GM18507 (cell line): ENCODE measurements at regions not wholly inside any gene's neighbourhood (a gene's known extent, or its start where the extent isn't known, plus 50 kb on each side); places are given as distances from the start of the nearest gene placed in this dataset.
"Not testable (repeated sequence)": the region's sequence is repeated elsewhere in the genome, so short reads cannot be mapped to it uniquely, and the experiment has no call there.

ENCODE experiments used
- DNase-seq: peaks from one replicate; pipeline ENCODE4 v3.0.0; 2011; ENCODE audit warnings: low read depth; ENCODE audit not compliant: insufficient read length; ENCODE audit errors: extremely low spot score
- FAIRE-seq: peaks from 2 replicates; lab custom pipeline; 2011; peaks lifted over from hg19 to GRCh38; lab: Jason Lieb, UNC

- FAIRE-seq (no peak), DNase-seq (no peak)
Measured at GRCh38 chrX:1884446-1884845, 269.6 kb downstream of the ASMT start.

GRCh38 chrX:1885116-1885515 lies 270.3 kb downstream of the ASMT start:
- DNase-seq, result no peak
- no peak for FAIRE-seq

- DNase-seq, FAIRE-seq: not testable (repeated sequence)
Measured at GRCh38 chrX:1888305-1888704, 273.4 kb downstream of the ASMT start.

- DNase-seq (no peak), FAIRE-seq (no peak)
Measured at GRCh38 chrX:1894026-1894294, 279.1 kb downstream of the ASMT start.

GRCh38 chrX:1894740-1895139 lies 279.9 kb downstream of the ASMT start:
- DNase-seq, result no peak
- FAIRE-seq, result no peak

DNA sequence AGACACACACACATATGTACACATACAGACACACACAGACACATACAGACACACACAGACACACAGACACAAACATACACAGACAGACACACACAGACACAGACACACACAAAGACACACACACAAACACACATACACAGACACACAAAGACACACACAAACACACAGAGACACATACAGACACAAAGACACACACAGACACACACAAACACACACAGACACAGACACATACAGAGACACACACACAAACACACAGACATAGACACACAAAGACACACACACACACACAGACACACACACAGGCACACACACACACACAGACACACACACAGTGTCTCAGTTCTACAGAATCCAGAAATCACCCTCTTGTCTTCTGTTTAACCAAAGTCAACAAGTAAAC lies 280.7 kb downstream of the ASMT start:
- FAIRE-seq (no peak), DNase-seq (no peak)

DNA sequence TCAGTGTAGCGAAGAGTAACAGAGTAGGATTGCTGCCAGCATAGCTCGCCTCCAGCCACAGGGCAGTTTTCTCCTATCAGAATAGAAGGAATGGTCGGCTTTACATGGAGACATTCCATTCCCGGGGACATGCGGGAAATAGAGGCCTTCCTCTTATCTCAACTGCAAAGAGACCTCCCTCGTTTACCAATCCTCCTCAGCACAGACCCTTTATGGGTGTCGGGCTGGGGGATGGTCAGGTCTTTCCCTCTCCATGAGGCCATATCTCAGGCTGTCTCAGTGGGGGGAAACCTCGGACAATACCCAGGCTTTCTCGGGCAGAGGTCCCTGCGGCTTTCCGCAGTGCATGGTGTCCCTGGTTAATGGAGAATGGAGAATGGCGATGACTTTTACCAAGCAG lies 285.0 kb downstream of the ASMT start:
- DNase-seq (no peak), FAIRE-seq (no peak)

- DNase-seq (no peak), FAIRE-seq (no peak)
Measured at GRCh38 chrX:1902901-1903235, 288.0 kb downstream of the ASMT start.

- FAIRE-seq, result no peak
Measured at GRCh38 chrX:1903236-1903935, 288.5 kb downstream of the ASMT start.

DNA sequence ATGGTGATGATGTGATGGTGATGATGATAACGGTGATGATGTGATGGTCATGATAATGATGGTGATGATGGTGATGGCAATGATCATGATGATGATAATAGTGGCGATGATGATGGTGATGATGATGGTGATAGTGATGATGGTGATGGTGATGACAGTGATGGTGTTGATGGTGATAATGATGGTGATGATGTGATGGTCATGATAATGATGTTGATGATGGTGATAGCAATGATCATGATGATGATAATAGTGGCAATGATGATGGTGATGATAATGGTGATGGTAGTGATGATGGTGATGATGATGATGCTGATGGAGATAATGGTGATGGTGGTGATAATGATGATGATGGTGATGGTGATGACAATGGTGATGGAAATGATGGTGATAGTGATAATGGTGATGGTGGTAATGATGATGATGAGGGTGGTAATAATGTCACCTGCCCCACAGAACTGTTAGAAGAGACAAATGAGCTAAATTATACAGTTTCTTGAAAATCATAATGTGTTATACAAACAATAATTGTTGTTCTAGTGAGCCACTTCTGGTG lies 289.9 kb downstream of the ASMT start:
- no peak for FAIRE-seq
- no peak for DNase-seq

More at GRCh38 chrX:1903236-1903935, 288.5 kb downstream of the ASMT start:
- DNase-seq, result no peak

DNA sequence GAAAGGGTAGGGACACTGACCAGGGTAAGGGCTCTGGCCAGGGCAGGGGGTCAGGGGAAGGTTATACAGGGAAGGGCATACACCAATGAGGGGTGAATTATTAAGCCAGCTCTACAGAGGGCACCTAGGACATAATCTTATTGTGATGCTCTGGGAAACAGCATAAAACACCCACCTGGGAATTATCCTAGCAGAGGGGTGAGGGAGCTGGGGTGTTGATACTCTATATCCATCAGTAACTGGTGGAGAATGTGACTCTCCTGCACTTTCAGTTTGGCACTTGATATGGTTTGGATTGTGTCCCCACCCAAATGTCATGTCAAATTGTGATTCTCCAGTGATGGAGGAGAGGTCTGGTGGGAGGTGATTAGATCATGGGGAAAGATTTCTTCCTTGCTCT lies 291.2 kb downstream of the ASMT start:
- DNase-seq, result no peak
- no peak for FAIRE-seq

DNA sequence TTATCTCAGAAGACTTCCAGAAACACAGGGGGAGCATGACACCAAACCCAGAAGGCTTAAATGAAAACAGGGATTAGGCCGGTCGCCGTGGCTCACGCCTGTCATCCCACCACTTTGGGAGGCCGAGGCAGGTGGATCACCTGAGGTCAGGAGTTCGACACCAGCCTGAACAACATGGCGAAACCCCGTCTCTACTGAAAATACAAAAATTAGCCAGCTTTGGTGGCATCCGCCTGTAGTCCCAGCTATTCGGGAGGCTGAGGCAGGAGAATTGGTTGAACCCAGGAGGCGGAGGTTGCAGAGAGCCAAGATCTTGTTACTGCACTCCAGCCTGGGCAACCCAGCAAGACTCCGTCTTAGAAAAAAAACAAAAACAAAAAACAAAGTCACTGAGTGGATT lies 294.1 kb downstream of the ASMT start:
- DNase-seq, result not testable (repeated sequence)

DNA sequence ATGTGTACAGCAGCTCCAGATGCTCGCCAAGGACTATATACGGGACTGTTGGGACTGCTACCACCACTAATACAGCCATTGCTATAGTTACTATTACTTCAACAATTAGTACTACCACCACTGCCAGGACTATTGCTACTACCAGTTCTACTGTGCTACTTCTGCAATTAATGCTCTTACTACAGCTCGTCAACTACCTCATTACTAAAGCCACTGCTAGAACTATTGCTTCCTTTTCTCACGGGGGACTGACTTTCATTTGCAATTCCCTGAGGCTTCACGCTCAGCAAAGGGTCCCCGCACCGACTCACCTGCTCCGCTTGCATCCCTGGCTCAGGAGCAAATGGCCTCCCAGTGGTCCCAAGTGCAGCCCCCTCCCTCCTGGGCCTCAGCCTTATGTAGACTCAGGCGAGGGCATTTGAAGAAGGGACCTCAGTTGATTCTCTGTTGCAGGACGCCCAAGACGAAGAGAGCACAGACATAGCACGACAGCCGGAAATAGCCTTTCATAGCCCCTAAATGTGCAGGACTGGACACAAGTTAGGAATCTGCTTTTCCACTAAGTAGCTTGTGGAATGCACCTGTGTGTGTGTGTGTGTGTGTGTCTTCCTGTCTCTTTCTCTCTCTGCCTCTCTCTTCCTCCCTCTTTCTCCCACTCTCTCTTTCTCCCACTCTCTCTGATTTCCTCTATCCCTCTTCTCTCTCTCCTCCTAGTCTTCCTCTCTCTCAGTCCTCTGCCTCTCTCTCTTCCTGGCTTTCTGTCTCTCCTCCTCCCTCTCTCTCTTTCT lies 294.8 kb downstream of the ASMT start:
- FAIRE-seq (no peak), DNase-seq (no peak)

More for the DNA sequence above, 294.1 kb downstream of the ASMT start:
- not testable (repeated sequence) for FAIRE-seq

GRCh38 chrX:1910207-1910470 lies 295.3 kb downstream of the ASMT start:
- FAIRE-seq, result no peak
- DNase-seq, result no peak

DNA sequence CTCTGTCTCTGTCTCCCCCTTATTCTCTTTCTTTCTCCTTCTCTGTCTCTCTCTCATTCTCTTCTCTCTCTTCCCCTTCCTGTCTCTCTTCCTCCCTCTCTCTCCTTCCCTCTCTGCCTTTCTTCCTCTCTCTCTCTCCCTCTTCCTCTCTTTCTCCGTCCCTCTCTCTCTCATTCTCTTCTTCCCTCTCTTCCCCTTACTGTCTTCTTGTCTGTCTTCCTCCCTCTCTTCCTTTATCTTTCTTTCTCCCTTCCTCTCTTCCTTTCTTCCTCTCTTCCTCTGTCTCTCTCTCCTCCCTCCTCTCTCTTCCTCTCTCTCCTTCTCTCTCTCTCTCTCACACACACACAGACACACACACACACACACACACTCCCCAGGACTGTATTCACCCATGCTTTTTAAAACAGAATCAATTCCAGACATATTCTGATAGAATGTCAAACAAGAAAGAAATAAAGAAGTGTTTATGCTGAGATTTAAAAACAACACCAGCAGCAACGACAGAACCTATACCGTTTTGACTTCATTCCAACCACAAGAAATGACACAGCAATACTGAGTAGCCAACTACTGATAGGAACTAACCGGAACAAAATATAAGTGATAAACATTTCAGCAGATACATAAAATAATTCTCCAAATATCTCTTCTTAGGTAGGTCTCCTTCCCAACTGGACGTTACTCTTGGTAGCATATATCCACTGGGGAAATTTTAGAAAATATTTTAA lies 296.7 kb downstream of the ASMT start:
- no peak for FAIRE-seq
- DNase-seq, result no peak

DNA sequence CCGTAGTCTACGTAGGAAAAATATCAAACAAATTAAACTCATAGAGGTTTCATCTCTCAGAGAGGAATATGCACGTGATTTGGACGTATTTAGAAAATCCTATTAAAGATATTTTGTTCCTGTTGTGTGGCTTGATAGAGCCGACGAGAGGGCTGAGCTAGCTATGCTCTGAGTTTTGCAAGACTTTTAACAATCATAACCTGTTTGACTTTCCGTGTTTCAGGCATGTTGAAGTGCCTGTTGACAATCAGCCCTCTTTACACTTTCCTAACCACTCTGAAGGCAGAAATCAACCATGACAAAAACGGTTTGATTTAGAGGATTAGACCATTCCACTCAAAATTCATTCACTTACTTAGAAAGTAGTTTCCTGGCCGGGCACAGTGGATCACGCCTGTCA lies 297.3 kb downstream of the ASMT start:
- FAIRE-seq (no peak), DNase-seq (no peak)

DNA sequence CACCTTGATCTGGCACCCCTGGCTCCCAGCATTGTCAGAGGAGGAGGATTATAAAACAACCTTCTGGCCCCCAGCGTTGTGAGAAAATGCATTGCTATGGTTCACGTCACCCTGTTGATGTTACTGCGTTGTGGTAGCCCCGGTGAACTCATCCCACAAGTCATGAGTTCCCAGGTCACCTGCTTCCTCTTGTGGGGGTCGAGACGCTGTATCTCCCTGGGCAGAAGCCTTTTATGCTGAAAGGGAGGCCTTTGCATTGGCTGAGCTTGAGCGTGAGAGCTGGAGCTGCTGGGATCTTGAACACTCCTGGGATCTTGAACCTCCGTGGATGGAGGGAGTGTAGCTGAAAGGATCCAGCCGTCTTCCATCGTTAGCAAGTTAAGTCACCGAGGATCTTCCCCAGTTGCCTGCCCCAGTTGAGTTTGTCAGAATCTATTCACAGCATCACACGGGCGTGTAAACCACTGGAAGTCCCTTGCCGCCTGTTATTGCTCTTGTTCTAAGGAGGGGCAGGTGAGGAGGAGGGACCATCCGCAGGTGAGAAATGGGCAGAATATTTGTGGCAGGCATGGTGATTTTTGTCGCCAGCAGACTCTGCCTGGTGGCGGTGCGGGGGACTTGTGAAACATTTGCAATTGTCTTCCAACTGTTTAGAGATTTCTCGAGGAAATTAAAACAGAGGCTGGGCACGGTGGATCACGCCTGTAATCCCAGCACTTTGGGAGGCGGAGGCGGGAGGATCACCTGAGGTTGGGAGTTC lies 299.9 kb downstream of the ASMT start:
- no peak for FAIRE-seq
- no peak for DNase-seq

- no peak for FAIRE-seq
Measured at GRCh38 chrX:1918780-1919179, 303.9 kb downstream of the ASMT start.

GRCh38 chrX:1925053-1925481 lies 310.2 kb downstream of the ASMT start:
- FAIRE-seq, result no peak

More at GRCh38 chrX:1918780-1919179, 303.9 kb downstream of the ASMT start:
- DNase-seq, result no peak

DNA sequence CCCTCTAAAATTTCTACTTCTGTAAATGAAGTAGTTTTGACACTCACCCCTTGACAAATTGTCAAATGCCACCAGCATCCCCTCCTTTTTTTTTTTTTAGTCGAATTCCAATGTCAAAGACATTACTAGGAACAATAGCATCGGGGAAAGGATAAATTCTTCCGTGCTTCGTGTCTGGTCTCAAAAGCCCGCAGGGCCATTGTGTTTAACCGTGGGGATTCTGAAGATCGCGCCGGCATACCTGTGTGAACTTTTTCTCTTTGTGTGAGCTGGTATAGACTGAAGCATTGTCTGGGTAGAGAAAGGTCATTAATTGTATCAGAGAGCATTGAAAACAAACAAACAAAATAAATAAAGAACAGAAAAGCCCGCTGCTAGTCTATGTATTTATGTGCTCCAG lies 313.9 kb downstream of the ASMT start:
- DNase-seq, result no peak
- FAIRE-seq, result no peak

More at GRCh38 chrX:1925053-1925481, 310.2 kb downstream of the ASMT start:
- DNase-seq, result no peak
